Progenitor cell of endocrine pancreas (in vitro differentiated cells): ENCODE measurements at regions not wholly inside any gene's neighbourhood (a gene's known extent, or its start where the extent isn't known, plus 50 kb on each side); places are given as distances from the start of the nearest gene placed in this dataset.

Experiments used
- DNase-seq: peaks from one replicate; pipeline ENCODE4 v3.0.0; 2021; ENCODE audit warnings: low spot score; ENCODE audit not compliant: unreplicated experiment
- H3K27ac Mint-ChIP-seq: 2 replicates; pipeline ENCODE4 v1.8.0; 2021; ENCODE audit warnings: mild to moderate bottlenecking, moderate library complexity, mixed read lengths
- H3K27me3 Mint-ChIP-seq: 2 replicates; pipeline ENCODE4 v1.8.0; 2021; ENCODE audit warnings: mixed read lengths
- H3K36me3 Mint-ChIP-seq: 2 replicates; pipeline ENCODE4 v1.8.0; 2022; ENCODE audit warnings: mixed read lengths; ENCODE audit not compliant: insufficient read depth
- H3K4me1 Mint-ChIP-seq: 2 replicates; pipeline ENCODE4 v1.8.0; 2021; ENCODE audit warnings: low read depth, mixed read lengths
- H3K4me3 Mint-ChIP-seq: 2 replicates; pipeline ENCODE4 v1.8.0; 2021; ENCODE audit warnings: low read depth, mild to moderate bottlenecking, moderate library complexity, mixed read lengths
- H3K9me3 Mint-ChIP-seq: 2 replicates; pipeline ENCODE4 v1.8.0; 2021; ENCODE audit warnings: low read depth, mixed read lengths
- CTCF ChIP-seq: fragments of 200-600 bp; sonication (generic); IDR thresholded peaks from one replicate; pipeline ENCODE4 v1.5.0; 2021; ENCODE audit warnings: antibody characterized with exemption, mild to moderate bottlenecking; ENCODE audit not compliant: unreplicated experiment

- no peaks in the 10 kb centered on the region for H3K27me3 Mint-ChIP-seq
- peaks cover 5% of the 10 kb centered on the region for H3K9me3 Mint-ChIP-seq
- H3K4me1 Mint-ChIP-seq = peaks cover 43% of the 10 kb centered on the region
- no peak for TF ChIP-seq CTCF
- H3K4me3 Mint-ChIP-seq = no peak overlapping the region
- DNase-seq = no peak
- no peaks in the 10 kb centered on the region for H3K36me3 Mint-ChIP-seq
- no peak overlapping the region for H3K27ac Mint-ChIP-seq
Observed at GRCh38 chr5:31051316-31051715, 142.2 kb upstream of the CDH6 start.

GRCh38 chr5:31049936-31050704 lies 143.4 kb upstream of the CDH6 start:
- no peak for TF ChIP-seq CTCF
- no peaks in the 10 kb centered on the region for H3K27me3 Mint-ChIP-seq
- H3K9me3 Mint-ChIP-seq = peaks cover 2% of the 10 kb centered on the region
- no peak overlapping the region for H3K27ac Mint-ChIP-seq
- H3K4me3 Mint-ChIP-seq = no peak overlapping the region
- peaks cover 43% of the 10 kb centered on the region for H3K4me1 Mint-ChIP-seq
- no peaks in the 10 kb centered on the region for H3K36me3 Mint-ChIP-seq
- DNase-seq = no peak

- no peak overlapping the region for H3K4me3 Mint-ChIP-seq
- no peak overlapping the region for H3K27ac Mint-ChIP-seq
Observed at GRCh38 chr5:31049461-31049860, 144.0 kb upstream of the CDH6 start.

GRCh38 chr5:31048282-31049270 lies 144.9 kb upstream of the CDH6 start:
- DNase-seq = no peak
- H3K27me3 Mint-ChIP-seq = no peaks in the 10 kb centered on the region

More at GRCh38 chr5:31049461-31049860, 144.0 kb upstream of the CDH6 start:
- Mint-ChIP-seq H3K36me3 (no peaks in the 10 kb centered on the region), H3K9me3 (peaks cover 2% of the 10 kb centered on the region), H3K4me1 (peaks cover 41% of the 10 kb centered on the region), H3K27me3 (no peaks in the 10 kb centered on the region)
- TF ChIP-seq CTCF = no peak
- DNase-seq = no peak

More at GRCh38 chr5:31048282-31049270, 144.9 kb upstream of the CDH6 start:
- Mint-ChIP-seq H3K4me3 (no peak overlapping the region), H3K36me3 (no peaks in the 10 kb centered on the region), H3K27ac (no peak overlapping the region), H3K4me1 (peaks cover 33% of the 10 kb centered on the region), H3K9me3 (peaks cover 2% of the 10 kb centered on the region)
- no peak for TF ChIP-seq CTCF
